Liver (tissue), 8 donors: ENCODE measurements at regions not wholly inside any gene's neighbourhood (a gene's known extent, or its start where the extent isn't known, plus 50 kb on each side); places are given as distances from the start of the nearest gene placed in this dataset.

ENCODE experiments used
- DNase-seq: peaks from one replicate; pipeline ENCODE4 v3.0.0-alpha.2; 2017; ENCODE audit warnings: low spot score
- H3K27ac ChIP-seq, 2 donors: one replicate each; pipeline ENCODE4 v1.7.0; 2013; ENCODE audit warnings: inconsistent platforms in 2 of 2, low read length in 2 of 2, control low read depth in 1 of 2, low read depth in 1 of 2, mild to moderate bottlenecking in 1 of 2
- H3K27me3 ChIP-seq, 4 donors: one replicate each; pipeline versions ENCODE4 v1.6.1 to v1.7.0; 2013; ENCODE audit warnings: low read length in 3 of 4, inconsistent platforms in 1 of 4, mild to moderate bottlenecking in 1 of 4, moderate library complexity in 1 of 4; ENCODE audit not compliant: control insufficient read depth in 4 of 4, insufficient read depth in 4 of 4
- H3K36me3 ChIP-seq, 4 donors: one replicate each; pipeline versions ENCODE4 v1.6.1 to v1.7.0; 2013; ENCODE audit warnings: low read length in 3 of 4, mild to moderate bottlenecking in 3 of 4, low read depth in 1 of 4, moderate library complexity in 1 of 4; ENCODE audit not compliant: control insufficient read depth in 4 of 4, insufficient read depth in 3 of 4
- H3K4me1 ChIP-seq, 4 donors: one replicate each; pipeline versions ENCODE4 v1.6.1 to v1.7.0; 2013; ENCODE audit warnings: low read length in 3 of 4, mild to moderate bottlenecking in 3 of 4, moderate library complexity in 1 of 4; ENCODE audit not compliant: control insufficient read depth in 4 of 4, insufficient read depth in 4 of 4
- H3K4me3 ChIP-seq, 3 donors: one replicate each; pipeline versions ENCODE4 v1.6.1 to v1.7.0; 2013; ENCODE audit warnings: low read length in 3 of 3, control low read depth in 1 of 3, low read depth in 1 of 3, mild to moderate bottlenecking in 1 of 3
- H3K9ac ChIP-seq, 2 donors: one replicate each; pipeline ENCODE4 v1.7.0; 2013; ENCODE audit warnings: low read length in 2 of 2, mild to moderate bottlenecking in 2 of 2, moderate library complexity in 2 of 2, control low read depth in 1 of 2, low read depth in 1 of 2
- H3K9me3 ChIP-seq, 4 donors: one replicate each; pipeline versions ENCODE4 v1.6.1 to v1.7.0; 2013; ENCODE audit warnings: low read length in 3 of 4; ENCODE audit not compliant: control insufficient read depth in 4 of 4
- ATF3 ChIP-seq: IDR thresholded peaks from 2 replicates; pipeline ENCODE4 v1.6.1; 2016; ENCODE audit warnings: antibody characterized with exemption
- CTCF ChIP-seq: fragments of 150-350 bp; IDR thresholded peaks from 2 replicates; pipeline ENCODE4 v1.5.1; 2017; ENCODE audit warnings: improper control_type of control experiment, low read depth, low read length; ENCODE audit not compliant: missing input control
- EGR1 ChIP-seq, 2 donors: IDR thresholded peaks; 2 replicates each; pipeline ENCODE4 v1.6.1; 2016 to 2018; ENCODE audit warnings: antibody characterized with exemption in 2 of 2, low read depth in 2 of 2
- FOXA1 ChIP-seq: IDR thresholded peaks from 2 replicates; pipeline ENCODE4 v1.6.1; 2016; ENCODE audit warnings: antibody characterized with exemption
- FOXA2 ChIP-seq: IDR thresholded peaks from 2 replicates; pipeline ENCODE4 v1.6.1; 2016; ENCODE audit warnings: antibody characterized with exemption
- GABPA ChIP-seq, 2 donors: IDR thresholded peaks in 1 of 2; conservative IDR thresholded peaks in 1 of 2; 2 replicates each; pipeline ENCODE4 v1.6.1; 2016; ENCODE audit warnings: antibody characterized with exemption in 2 of 2, mild to moderate bottlenecking in 1 of 2, moderate library complexity in 1 of 2
- HNF4A ChIP-seq, 2 donors: conservative IDR thresholded peaks; 2 replicates each; pipeline ENCODE4 v1.6.1; 2016; ENCODE audit warnings: antibody characterized with exemption in 2 of 2, mild to moderate bottlenecking in 2 of 2
- HNF4G ChIP-seq: IDR thresholded peaks from 2 replicates; pipeline ENCODE4 v1.6.1; 2016; ENCODE audit warnings: antibody characterized with exemption
- MAX ChIP-seq: IDR thresholded peaks from 2 replicates; pipeline ENCODE4 v1.6.1; 2016; ENCODE audit warnings: antibody characterized with exemption
- NR2F2 ChIP-seq: IDR thresholded peaks from 2 replicates; pipeline ENCODE4 v1.6.1; 2016; ENCODE audit warnings: antibody characterized with exemption
- RAD21 ChIP-seq, 2 donors: IDR thresholded peaks; 2 replicates each; pipeline ENCODE4 v1.6.1; 2016; ENCODE audit warnings: antibody characterized with exemption in 2 of 2, mild to moderate bottlenecking in 2 of 2
- REST ChIP-seq: IDR thresholded peaks from 2 replicates; pipeline ENCODE4 v1.6.1; 2016; ENCODE audit warnings: antibody characterized with exemption, mild to moderate bottlenecking
- RXRA ChIP-seq, 2 donors: IDR thresholded peaks; 2 replicates each; pipeline ENCODE4 v1.6.1; 2017 to 2018; ENCODE audit warnings: antibody characterized with exemption in 2 of 2, mild to moderate bottlenecking in 1 of 2
- SP1 ChIP-seq: IDR thresholded peaks from 2 replicates; pipeline ENCODE4 v1.6.1; 2018; ENCODE audit warnings: antibody characterized with exemption, mild to moderate bottlenecking
- TAF1 ChIP-seq: conservative IDR thresholded peaks from 2 replicates; pipeline ENCODE4 v1.6.1; 2016; ENCODE audit warnings: antibody characterized with exemption, mild to moderate bottlenecking
- YY1 ChIP-seq: IDR thresholded peaks from 2 replicates; pipeline ENCODE4 v1.6.1; 2016; ENCODE audit warnings: antibody characterized with exemption, mild to moderate bottlenecking
- ZBTB33 ChIP-seq: IDR thresholded peaks from 2 replicates; pipeline ENCODE4 v1.6.1; 2016; ENCODE audit warnings: antibody characterized with exemption
- WGBS: extraction: QIAGEN DNeasy Blood & Tissue Kit; methylation state at CpG from one replicate; pipeline ENCODE4 v1.1.7; 2013; 5-methylcytosine and 5-hydroxymethylcytosine counted together
- donor health status: healthy.
- donor health status: healthy.
- donor health status: healthy.
- donor health status: healthy.
- donor health status: healthy.

GRCh38 chr5:39584927-39585326 lies 160.1 kb upstream of the DAB2 start:
- Histone ChIP-seq H3K27ac (no peak overlapping the region), H3K4me3 (no peak overlapping the region), H3K36me3 (no peaks in the 10 kb centered on the region), H3K9me3 (no peaks in the 10 kb centered on the region), H3K4me1 (no peaks in the 10 kb centered on the region), H3K9ac (no peak overlapping the region), H3K27me3 (no peaks in the 10 kb centered on the region)
- no peak for DNase-seq
- WGBS, result 79% methylated on average over 2 of the region's 2 CpGs
- TF ChIP-seq TAF1, result no peak
- no peak for TF ChIP-seq FOXA1
- no peak for TF ChIP-seq HNF4A (conservative IDR thresholded peaks at IDR 0.05)
- TF ChIP-seq FOXA2, result no peak
- TF ChIP-seq YY1, result no peak
- no peak for TF ChIP-seq SP1

- whole genome bisulfite sequencing, result 41% methylated on average over 1 of the region's 1 CpG
- no peak overlapping the region for H3K27ac ChIP-seq
- no peaks in the 10 kb centered on the region for H3K27me3 ChIP-seq
- H3K4me1 ChIP-seq, result no peaks in the 10 kb centered on the region
- H3K4me3 ChIP-seq, result no peak overlapping the region
- no peak for TF ChIP-seq ZBTB33
- TF ChIP-seq RAD21 (IDR thresholded peaks at IDR 0.05), result no peak
- TF ChIP-seq NR2F2, result no peak
- no peak for TF ChIP-seq FOXA1
- no peak for TF ChIP-seq TAF1
- no peak overlapping the region for H3K9ac ChIP-seq
- DNase-seq, result no peak
- H3K9me3 ChIP-seq, result no peaks in the 10 kb centered on the region
- H3K36me3 ChIP-seq, result no peaks in the 10 kb centered on the region
Measured at GRCh38 chr5:39580702-39581453, 156.1 kb upstream of the DAB2 start.

- no peak overlapping the region for H3K27ac ChIP-seq
- H3K9me3 ChIP-seq, result no peaks in the 10 kb centered on the region
- WGBS, result 72% methylated on average over 3 of the region's 3 CpGs
- no peak for DNase-seq
- H3K27me3 ChIP-seq, result no peaks in the 10 kb centered on the region
- no peak overlapping the region for H3K4me3 ChIP-seq
- H3K9ac ChIP-seq, result no peak overlapping the region
- no peaks in the 10 kb centered on the region for H3K36me3 ChIP-seq
- no peaks in the 10 kb centered on the region for H3K4me1 ChIP-seq
- TF ChIP-seq HNF4A (conservative IDR thresholded peaks at IDR 0.05) (no peak), CTCF (no peak), FOXA1 (no peak), YY1 (no peak), HNF4G (no peak), EGR1 (IDR thresholded peaks at IDR 0.05; ENCODE audit: low read depth in 2 of 2) (no peak), RAD21 (IDR thresholded peaks at IDR 0.05) (no peak), GABPA (IDR thresholded peaks at IDR 0.05 in 1 of 2, conservative IDR thresholded peaks at IDR 0.05 in 1 of 2) (no peak), MAX (no peak), ZBTB33 (no peak), RXRA (IDR thresholded peaks at IDR 0.05) (no peak), NR2F2 (no peak), FOXA2 (no peak), ATF3 (no peak), REST (no peak), TAF1 (no peak), SP1 (no peak)
Measured at GRCh38 chr5:39579750-39580149, 155.0 kb upstream of the DAB2 start.
